Cardiac muscle cell (in vitro differentiated cells and primary cell): ENCODE measurements at regions not wholly inside any gene's neighbourhood (a gene's known extent, or its start where the extent isn't known, plus 50 kb on each side); places are given as distances from the start of the nearest gene placed in this dataset.

Experiments used
- DNase-seq, 2 donors: peaks; one replicate each; pipeline versions ENCODE4 v3.0.0 to v3.0.0-alpha.2; 2010 to 2017; ENCODE audit warnings: low read depth in 1 of 2, low spot score in 1 of 2
- H3K27ac ChIP-seq: fragments of 200-600 bp; sonication (generic); 2 replicates; pipeline ENCODE4 v1.5.1; 2016
- H3K27me3 ChIP-seq: fragments of 200-600 bp; sonication (generic); 2 replicates; pipeline ENCODE4 v1.6.0; 2016; ENCODE audit warnings: control low read depth
- H3K36me3 ChIP-seq: fragments of 200-600 bp; sonication (generic); 2 replicates; pipeline ENCODE4 v1.5.1; 2016; ENCODE audit warnings: control low read depth
- H3K4me1 ChIP-seq: fragments of 200-600 bp; sonication (generic); 2 replicates; pipeline ENCODE4 v1.8.1; 2017; ENCODE audit warnings: low read depth, mild to moderate bottlenecking, mixed run types
- H3K4me3 ChIP-seq: fragments of 200-600 bp; sonication (generic); 2 replicates; pipeline ENCODE4 v1.5.1; 2016; ENCODE audit warnings: mild to moderate bottlenecking
- H3K9me3 ChIP-seq: fragments of 200-600 bp; sonication (generic); 2 replicates; pipeline ENCODE4 v1.5.1; 2017; ENCODE audit warnings: low read depth, mild to moderate bottlenecking, control low read depth
- TF ChIP-seq, protein P1 (sequence below): IDR thresholded peaks from 2 replicates; pipeline ENCODE4 v1.5.1; 2012; ENCODE audit warnings: low read depth, mild to moderate bottlenecking, low read length

DNA sequence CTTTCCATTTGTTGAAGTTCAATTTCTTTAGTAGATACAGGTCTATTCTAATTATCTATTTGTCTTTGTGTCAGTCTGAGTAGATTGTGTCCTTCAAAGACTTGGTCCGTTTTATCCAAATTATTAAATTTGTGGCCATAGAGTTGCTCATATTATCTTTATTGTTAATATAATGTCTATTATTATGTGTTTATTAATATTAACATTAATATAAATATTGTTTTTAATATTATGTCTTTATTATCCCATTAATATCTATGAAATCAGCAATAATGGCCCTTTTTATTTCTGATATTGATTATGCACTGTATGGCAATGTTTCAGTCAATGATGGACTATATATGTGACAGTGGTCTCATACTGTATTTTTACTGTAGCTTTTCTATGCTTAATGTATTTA, 2067.3 kb upstream of the AGA start:
- Histone ChIP-seq H3K4me3 (no peak overlapping the region), H3K27ac (no peak overlapping the region), H3K9me3 (no peaks in the 10 kb centered on the region), H3K36me3 (no peaks in the 10 kb centered on the region), H3K27me3 (no peaks in the 10 kb centered on the region), H3K4me1 (no peaks in the 10 kb centered on the region)
- no peak for DNase-seq
- TF ChIP-seq, protein P1, sequence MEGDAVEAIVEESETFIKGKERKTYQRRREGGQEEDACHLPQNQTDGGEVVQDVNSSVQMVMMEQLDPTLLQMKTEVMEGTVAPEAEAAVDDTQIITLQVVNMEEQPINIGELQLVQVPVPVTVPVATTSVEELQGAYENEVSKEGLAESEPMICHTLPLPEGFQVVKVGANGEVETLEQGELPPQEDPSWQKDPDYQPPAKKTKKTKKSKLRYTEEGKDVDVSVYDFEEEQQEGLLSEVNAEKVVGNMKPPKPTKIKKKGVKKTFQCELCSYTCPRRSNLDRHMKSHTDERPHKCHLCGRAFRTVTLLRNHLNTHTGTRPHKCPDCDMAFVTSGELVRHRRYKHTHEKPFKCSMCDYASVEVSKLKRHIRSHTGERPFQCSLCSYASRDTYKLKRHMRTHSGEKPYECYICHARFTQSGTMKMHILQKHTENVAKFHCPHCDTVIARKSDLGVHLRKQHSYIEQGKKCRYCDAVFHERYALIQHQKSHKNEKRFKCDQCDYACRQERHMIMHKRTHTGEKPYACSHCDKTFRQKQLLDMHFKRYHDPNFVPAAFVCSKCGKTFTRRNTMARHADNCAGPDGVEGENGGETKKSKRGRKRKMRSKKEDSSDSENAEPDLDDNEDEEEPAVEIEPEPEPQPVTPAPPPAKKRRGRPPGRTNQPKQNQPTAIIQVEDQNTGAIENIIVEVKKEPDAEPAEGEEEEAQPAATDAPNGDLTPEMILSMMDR, result no peak

DNA sequence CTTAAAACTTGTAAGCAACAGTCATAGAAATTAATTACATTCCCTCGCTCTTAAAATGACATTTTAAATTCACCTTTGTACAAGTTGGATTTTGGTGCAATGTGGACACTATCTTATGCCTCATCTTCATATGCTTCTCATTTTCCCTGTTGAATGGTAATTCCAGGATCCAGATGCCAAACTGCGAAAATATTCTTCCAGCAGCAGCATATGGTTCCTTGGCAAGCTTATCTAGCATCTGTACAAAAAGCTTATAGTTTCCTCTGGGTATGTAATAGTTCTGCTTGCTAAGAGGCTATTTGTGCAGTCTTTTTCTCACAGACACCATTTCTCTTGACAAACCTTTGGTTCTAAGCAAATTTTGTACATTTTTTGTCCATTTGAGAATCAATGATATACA, 2079.7 kb upstream of the AGA start:
- Histone ChIP-seq H3K27ac (no peak overlapping the region), H3K4me3 (no peak overlapping the region), H3K36me3 (no peaks in the 10 kb centered on the region), H3K9me3 (no peaks in the 10 kb centered on the region), H3K4me1 (no peaks in the 10 kb centered on the region), H3K27me3 (no peaks in the 10 kb centered on the region)
- TF ChIP-seq, protein P1, result no peak
- no peak for DNase-seq

- H3K27me3 ChIP-seq, result no peaks in the 10 kb centered on the region
- TF ChIP-seq, protein P1, result no peak
- no peaks in the 10 kb centered on the region for H3K36me3 ChIP-seq
- no peak overlapping the region for H3K4me3 ChIP-seq
- no peak for DNase-seq
- no peak overlapping the region for H3K27ac ChIP-seq
- no peaks in the 10 kb centered on the region for H3K9me3 ChIP-seq
- no peaks in the 10 kb centered on the region for H3K4me1 ChIP-seq
Measured at GRCh38 chr4:179530958-179531357, 2088.7 kb upstream of the AGA start.

DNA sequence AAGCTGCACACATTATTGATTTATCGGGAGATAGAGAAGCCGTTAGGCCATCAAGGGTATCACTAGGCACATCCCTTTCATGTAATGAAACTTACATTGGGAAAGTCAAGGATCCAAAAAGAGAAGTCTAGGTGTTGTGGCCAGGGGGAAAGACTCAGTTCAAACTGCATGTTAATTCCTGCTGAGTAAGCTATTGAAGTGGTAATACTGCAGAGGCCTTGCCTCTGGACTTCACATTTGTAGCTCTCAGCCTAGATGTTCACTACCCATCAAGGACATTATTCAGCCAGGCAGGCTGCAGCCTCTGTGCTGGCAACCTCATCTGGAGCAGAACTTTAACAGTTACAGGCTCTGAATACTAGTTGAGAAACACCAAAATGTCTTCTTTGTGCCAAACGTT, 2094.5 kb upstream of the AGA start:
- TF ChIP-seq, protein P1, result no peak
- H3K4me3 ChIP-seq, result no peak overlapping the region
- no peaks in the 10 kb centered on the region for H3K36me3 ChIP-seq
- H3K4me1 ChIP-seq, result no peaks in the 10 kb centered on the region
- DNase-seq, result no peak
- no peaks in the 10 kb centered on the region for H3K9me3 ChIP-seq
- H3K27me3 ChIP-seq, result no peaks in the 10 kb centered on the region
- no peak overlapping the region for H3K27ac ChIP-seq

GRCh38 chr4:179539641-179540040, 2097.4 kb upstream of the AGA start:
- no peaks in the 10 kb centered on the region for H3K36me3 ChIP-seq
- TF ChIP-seq, protein P1, result no peak

DNA sequence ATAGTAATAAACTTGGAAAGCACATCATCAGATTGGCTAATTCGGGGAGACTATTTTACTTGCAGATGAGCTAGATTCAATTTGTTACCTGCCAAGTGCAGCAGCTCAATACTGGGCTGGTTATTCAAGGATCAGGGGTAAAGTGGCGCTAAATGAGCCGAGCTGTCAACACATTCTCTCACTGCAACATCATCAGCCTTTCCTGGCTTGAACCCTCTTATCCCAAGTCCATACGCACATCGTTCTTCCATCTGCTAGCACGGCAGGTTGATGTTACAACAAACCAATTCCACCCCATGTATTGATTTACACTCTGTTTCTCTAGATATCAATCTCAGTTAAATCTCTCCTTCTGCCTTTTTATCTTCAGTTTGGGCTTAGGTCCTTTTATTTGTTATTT, 2101.5 kb upstream of the AGA start:
- Histone ChIP-seq H3K27ac (no peak overlapping the region), H3K9me3 (no peaks in the 10 kb centered on the region), H3K36me3 (no peaks in the 10 kb centered on the region), H3K4me3 (no peak overlapping the region), H3K4me1 (no peaks in the 10 kb centered on the region), H3K27me3 (no peaks in the 10 kb centered on the region)
- TF ChIP-seq, protein P1, result no peak
- no peak for DNase-seq

More at GRCh38 chr4:179539641-179540040, 2097.4 kb upstream of the AGA start:
- Histone ChIP-seq H3K9me3 (no peaks in the 10 kb centered on the region), H3K4me3 (no peak overlapping the region), H3K4me1 (no peaks in the 10 kb centered on the region), H3K27ac (no peak overlapping the region), H3K27me3 (no peaks in the 10 kb centered on the region)
- no peak for DNase-seq
